HG03139 (cell line): ENCODE measurements at regions not wholly inside any gene's neighbourhood (a gene's known extent, or its start where the extent isn't known, plus 50 kb on each side); places are given as distances from the start of the nearest gene placed in this dataset.

Experiments
- ATAC-seq: cut with Tn5 transposase; IDR thresholded peaks from one replicate; pipeline ENCODE4 v1.9.1; 2021; ENCODE audit not compliant: unreplicated experiment

GRCh38 chr7:88700725-88701124 lies 58.8 kb upstream of the ZNF804B start:
- ATAC-seq: no peak

GRCh38 chr7:88694207-88694606 lies 65.3 kb upstream of the ZNF804B start:
- ATAC-seq: no peak

GRCh38 chr7:88693131-88693530 lies 66.4 kb upstream of the ZNF804B start:
- no peak for ATAC-seq

GRCh38 chr7:88692493-88692892 lies 67.0 kb upstream of the ZNF804B start:
- no peak for ATAC-seq

DNA sequence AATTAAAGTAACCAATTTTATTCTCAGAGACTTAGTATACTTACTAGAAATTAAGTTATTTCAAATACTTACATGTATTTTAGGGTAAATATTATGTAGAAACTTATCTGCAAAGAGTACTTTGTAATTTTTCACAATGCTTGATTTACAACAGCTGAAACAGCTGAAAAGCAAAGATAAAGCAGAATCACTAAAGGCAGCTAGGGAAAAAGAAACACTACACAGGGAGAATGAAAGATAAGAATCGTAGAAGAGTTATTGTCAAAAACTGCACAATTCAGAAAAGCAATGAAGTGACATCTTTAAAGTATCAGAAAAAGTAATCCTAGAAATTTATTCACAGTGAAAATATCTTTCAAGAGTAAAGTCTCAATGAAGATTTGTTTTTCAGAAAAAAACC lies 69.7 kb upstream of the ZNF804B start:
- ATAC-seq: no peak

DNA sequence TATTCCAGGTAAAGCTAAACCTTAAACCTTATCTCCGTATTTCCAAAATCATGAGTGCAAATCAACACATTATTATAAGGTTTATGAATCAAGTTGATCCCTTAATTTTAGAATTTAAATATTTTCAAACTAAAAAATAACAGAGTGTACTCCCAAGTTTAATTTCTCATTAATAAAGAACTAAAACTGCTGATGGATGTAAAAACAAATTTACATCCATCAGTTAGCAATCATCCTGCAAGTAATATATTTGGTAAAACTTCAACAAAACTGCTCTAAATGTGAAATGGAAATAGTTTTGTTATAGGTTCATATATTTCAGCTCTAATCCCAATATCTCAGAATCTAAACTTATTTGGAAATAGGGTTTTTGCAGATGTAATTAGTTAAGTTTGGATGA lies 71.3 kb upstream of the ZNF804B start:
- ATAC-seq: no peak

GRCh38 chr7:88686468-88687229 lies 72.9 kb upstream of the ZNF804B start:
- ATAC-seq: no peak

- ATAC-seq: no peak
These were observed 77.8 kb upstream of the ZNF804B start for GRCh38 chr7:88681682-88682081.

GRCh38 chr7:88670536-88670935 lies 89.0 kb upstream of the ZNF804B start:
- ATAC-seq: no peak

- ATAC-seq: no peak
These were observed 89.6 kb upstream of the ZNF804B start for GRCh38 chr7:88669913-88670312.

DNA sequence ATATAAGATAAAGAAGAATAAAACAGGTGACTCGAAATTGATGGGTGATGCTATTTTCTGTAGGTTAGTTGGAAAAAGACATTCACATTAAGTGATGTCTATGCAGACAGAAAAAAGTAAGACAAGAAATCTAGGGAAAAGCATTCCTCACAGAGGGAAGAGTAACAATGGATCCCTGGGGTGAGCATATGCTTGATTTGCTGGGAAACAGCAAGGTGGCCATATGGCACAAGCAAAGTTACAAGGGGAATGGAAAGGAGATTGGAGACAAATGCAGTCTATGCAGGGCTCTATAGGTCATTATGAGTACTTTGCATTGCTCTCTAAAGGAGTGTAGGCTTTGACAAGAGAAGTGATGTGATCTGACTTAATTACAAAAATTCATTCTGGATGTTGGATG lies 90.9 kb upstream of the ZNF804B start:
- no peak for ATAC-seq

- ATAC-seq: no peak
These were observed 92.9 kb upstream of the ZNF804B start for GRCh38 chr7:88666626-88667025.

- ATAC-seq: no peak
These were observed 93.5 kb upstream of the ZNF804B start for GRCh38 chr7:88665892-88666514.

- no peak for ATAC-seq
These were observed 94.8 kb upstream of the ZNF804B start for GRCh38 chr7:88664630-88665233.

DNA sequence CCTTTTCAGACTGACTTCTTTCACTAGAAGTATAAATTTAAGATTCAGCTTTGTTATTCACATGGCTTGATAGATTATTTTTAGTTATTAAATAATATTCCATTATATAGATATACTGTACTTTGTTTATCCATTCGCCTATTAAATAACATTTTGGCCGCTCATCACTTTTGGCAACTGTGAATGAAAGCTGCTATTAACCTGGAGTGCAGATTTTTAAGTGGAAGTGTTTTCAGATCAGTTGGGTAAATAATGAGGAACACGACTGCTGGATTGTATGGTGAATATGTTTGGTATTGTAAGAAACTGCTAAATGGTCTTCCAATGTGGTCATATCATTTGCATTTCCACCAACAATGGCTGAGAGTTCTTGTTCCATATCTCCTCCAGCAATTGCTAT lies 97.6 kb upstream of the ZNF804B start:
- no peak for ATAC-seq

DNA sequence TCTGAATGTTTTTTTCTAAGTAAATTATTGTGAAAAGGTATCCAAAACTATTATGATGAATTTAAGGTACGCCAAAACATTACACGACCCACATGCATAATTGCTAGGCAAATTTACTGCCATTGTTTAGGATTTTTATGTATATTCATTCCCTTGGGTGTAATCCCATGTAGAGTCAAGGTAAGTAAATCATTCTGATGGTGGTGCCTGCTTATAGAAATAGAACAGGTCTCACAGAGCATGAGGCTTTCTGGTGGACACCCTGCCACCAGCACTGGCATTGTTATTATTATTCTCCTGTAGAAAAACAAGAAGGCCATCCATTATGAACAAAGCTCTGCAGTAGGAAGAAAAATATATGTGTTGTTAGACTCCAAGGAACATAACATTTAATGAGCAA lies 111.7 kb upstream of the ZNF804B start:
- no peak for ATAC-seq

DNA sequence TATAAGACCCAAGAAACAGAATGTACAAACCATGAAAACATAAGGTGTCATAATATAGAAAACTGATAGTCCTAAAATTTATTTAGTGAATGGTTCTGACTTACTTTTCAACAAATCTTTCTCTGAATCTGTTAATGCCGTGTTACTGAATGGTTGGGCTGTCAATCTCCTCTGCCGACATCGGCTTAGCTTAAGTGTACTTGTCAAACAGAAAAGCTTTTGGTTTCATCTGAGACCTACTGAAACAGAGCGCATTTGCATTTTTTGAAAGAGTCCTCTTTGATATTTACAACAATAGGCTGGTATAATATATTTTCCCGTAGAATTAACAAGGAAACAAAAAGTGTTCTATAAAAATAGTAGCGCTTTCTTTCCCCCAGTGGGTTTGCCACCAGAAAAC lies 120.9 kb upstream of the ZNF804B start:
- no peak for ATAC-seq

GRCh38 chr7:88637795-88638194 lies 121.7 kb upstream of the ZNF804B start:
- ATAC-seq: no peak

DNA sequence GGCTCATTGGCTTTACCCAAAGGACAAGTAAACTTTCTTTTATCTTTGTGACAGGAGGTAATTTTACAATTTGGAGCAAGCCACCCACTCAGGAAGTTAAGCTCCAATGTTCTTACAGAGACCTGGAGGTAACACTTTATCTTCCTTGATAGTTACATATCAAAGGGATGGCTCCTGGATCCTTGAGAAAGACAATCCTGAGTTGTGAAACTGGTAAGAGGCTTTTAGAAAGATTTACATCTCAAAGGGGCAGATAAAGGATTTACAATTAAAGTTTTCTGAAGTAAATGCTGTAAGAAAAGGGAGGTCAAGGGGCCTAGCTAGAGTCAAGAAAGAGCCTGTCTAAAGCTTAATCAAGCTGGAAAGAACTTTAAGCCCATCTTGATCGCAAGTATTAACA lies 124.4 kb upstream of the ZNF804B start:
- no peak for ATAC-seq

GRCh38 chr7:88629559-88629958 lies 129.9 kb upstream of the ZNF804B start:
- ATAC-seq: no peak

DNA sequence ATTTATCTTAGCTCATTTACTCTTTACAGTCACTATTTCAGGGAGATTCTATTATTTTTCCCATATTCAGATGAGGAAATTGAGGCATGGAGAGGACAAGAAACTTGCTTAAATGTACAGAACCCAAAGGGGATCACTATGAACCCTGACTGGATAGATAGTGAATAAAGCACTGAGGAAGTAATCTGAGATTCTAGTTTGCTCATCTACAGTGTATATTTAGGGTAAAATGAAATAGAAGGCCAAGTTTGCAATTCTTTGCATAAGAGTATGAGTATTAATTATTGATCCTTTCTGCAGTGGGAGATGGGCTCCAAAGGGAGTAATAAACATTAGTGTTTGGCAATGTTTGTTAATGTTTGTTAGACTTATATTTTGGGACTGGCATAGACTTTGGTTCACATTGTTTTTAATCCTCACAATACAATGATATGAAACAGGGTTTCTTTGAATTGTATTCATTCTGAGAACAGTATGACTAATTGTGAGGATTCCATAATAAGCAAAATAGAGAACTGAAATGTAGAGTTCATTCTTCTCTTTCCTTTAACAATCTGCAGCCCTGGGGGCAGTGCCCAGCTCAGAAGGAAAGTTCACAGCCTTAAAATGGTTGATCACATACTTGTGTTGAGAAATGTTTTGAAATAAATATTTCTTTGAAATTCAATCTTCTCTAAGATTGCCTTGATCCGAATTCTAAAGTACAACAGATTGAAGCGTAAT lies 131.0 kb upstream of the ZNF804B start:
- peak; percentile 99 for ATAC-seq

GRCh38 chr7:88617185-88617584 lies 142.3 kb upstream of the ZNF804B start:
- ATAC-seq: no peak
